ACHN (cell line): ENCODE measurements at regions not wholly inside any gene's neighbourhood (a gene's known extent, or its start where the extent isn't known, plus 50 kb on each side); places are given as distances from the start of the nearest gene placed in this dataset.

Experiments
- DNase-seq: peaks from one replicate; pipeline ENCODE4 v3.0.0-alpha.2; 2015
- in situ Hi-C: cut with HindIII; loops from 2 replicates; pipeline ENCODE4 v1.10.0; 2017; ENCODE audit warnings: low sequenced_read_pairs, low pct_ligation_motif_present, low pct_unique_long_range_greater_than_20kb

- in situ Hi-C loops = no loop called here
- no peak for DNase-seq
Measured at GRCh38 chr17:12546983-12547382, 118.7 kb upstream of the MYOCD start.

- in situ Hi-C loops = no loop called here
- no peak for DNase-seq
Measured at GRCh38 chr17:12547831-12548230, 117.9 kb upstream of the MYOCD start.

- no peak for DNase-seq
- in situ Hi-C loops = no loop called here
Measured at GRCh38 chr17:12548558-12548957, 117.1 kb upstream of the MYOCD start.

GRCh38 chr17:12549499-12550041 lies 116.1 kb upstream of the MYOCD start:
- in situ Hi-C loops = no loop called here
- no peak for DNase-seq

- in situ Hi-C loops = no loop called here
- no peak for DNase-seq
Measured at GRCh38 chr17:12553625-12554024, 112.1 kb upstream of the MYOCD start.

GRCh38 chr17:12554251-12554650 lies 111.4 kb upstream of the MYOCD start:
- in situ Hi-C loops = no loop called here
- no peak for DNase-seq

GRCh38 chr17:12566291-12566690 lies 99.4 kb upstream of the MYOCD start:
- in situ Hi-C loops = no loop called here
- DNase-seq = no peak

- no peak for DNase-seq
- in situ Hi-C loops = no loop called here
Measured at GRCh38 chr17:12567077-12568053, 98.3 kb upstream of the MYOCD start.

GRCh38 chr17:12568358-12569251 lies 97.1 kb upstream of the MYOCD start:
- in situ Hi-C loops = no loop called here

GRCh38 chr17:12571606-12572005 lies 94.1 kb upstream of the MYOCD start:
- in situ Hi-C loops = no loop called here
- no peak for DNase-seq

More at GRCh38 chr17:12568358-12569251, 97.1 kb upstream of the MYOCD start:
- DNase-seq = no peak

GRCh38 chr17:12574525-12574924 lies 91.2 kb upstream of the MYOCD start:
- in situ Hi-C loops = no loop called here
- no peak for DNase-seq

GRCh38 chr17:12575641-12576040 lies 90.0 kb upstream of the MYOCD start:
- DNase-seq = no peak
- in situ Hi-C loops = no loop called here

- no peak for DNase-seq
- in situ Hi-C loops = no loop called here
Measured at GRCh38 chr17:12579288-12579687, 86.4 kb upstream of the MYOCD start.

GRCh38 chr17:12580640-12581039 lies 85.0 kb upstream of the MYOCD start:
- in situ Hi-C loops = no loop called here
- no peak for DNase-seq

GRCh38 chr17:12584727-12585126 lies 81.0 kb upstream of the MYOCD start:
- no peak for DNase-seq
- in situ Hi-C loops = no loop called here

GRCh38 chr17:12588531-12588930 lies 77.2 kb upstream of the MYOCD start:
- in situ Hi-C loops = no loop called here
- no peak for DNase-seq

GRCh38 chr17:12590417-12590816 lies 75.3 kb upstream of the MYOCD start:
- DNase-seq = no peak
- in situ Hi-C loops = no loop called here

GRCh38 chr17:12591021-12591735 lies 74.5 kb upstream of the MYOCD start:
- in situ Hi-C loops = no loop called here
- no peak for DNase-seq
